ENCODE measurements at regions not wholly inside any gene's neighbourhood (a gene's known extent, or its start where the extent isn't known, plus 50 kb on each side); places are given as distances from the start of the nearest gene placed in this dataset.
"Not testable (repeated sequence)": the region's sequence is repeated elsewhere in the genome, so short reads cannot be mapped to it uniquely, and the experiment has no call there.

DNA sequence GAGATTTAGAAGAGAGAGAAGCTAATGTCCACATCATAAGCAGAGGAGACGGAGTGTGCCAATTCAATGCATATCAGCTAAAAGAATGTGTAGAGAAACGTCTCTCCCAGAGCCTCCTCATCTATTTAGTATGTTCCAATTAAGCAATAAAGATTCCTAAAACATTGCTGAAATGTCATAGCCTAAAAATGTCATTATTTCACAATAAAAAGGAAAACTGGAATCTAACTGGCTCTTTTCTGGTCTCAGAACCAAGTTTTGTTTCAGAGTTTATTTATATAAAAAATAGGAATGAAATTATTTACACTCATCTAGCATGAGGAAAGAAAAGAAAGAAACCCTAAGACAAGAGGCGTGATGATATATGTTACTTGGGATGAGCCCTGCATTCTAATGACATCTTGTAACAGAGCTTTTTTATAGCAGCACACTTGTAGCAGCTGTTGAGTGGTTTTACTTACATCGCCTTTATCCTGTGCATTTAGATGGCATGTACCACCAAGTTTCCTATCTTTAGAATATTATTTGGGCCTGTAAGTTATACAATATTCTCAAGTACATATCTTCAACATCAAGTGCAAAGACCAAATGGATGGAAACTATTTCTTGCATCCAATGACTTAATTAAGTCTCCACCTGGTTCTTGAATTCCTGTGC, 266.3 kb upstream of the PRKD1 start:
- Histone ChIP-seq H3K4me3 (no peak overlapping the region), H3K36me3 (no peaks in the 10 kb centered on the region), H3K9me3 (no peaks in the 10 kb centered on the region), H3K4me1 (no peaks in the 10 kb centered on the region), H3K27ac (no peak overlapping the region), H3K27me3 (no peaks in the 10 kb centered on the region)
- no peak for TF ChIP-seq POLR2A (IDR thresholded peaks at IDR 0.05)
- TF ChIP-seq, protein P1, sequence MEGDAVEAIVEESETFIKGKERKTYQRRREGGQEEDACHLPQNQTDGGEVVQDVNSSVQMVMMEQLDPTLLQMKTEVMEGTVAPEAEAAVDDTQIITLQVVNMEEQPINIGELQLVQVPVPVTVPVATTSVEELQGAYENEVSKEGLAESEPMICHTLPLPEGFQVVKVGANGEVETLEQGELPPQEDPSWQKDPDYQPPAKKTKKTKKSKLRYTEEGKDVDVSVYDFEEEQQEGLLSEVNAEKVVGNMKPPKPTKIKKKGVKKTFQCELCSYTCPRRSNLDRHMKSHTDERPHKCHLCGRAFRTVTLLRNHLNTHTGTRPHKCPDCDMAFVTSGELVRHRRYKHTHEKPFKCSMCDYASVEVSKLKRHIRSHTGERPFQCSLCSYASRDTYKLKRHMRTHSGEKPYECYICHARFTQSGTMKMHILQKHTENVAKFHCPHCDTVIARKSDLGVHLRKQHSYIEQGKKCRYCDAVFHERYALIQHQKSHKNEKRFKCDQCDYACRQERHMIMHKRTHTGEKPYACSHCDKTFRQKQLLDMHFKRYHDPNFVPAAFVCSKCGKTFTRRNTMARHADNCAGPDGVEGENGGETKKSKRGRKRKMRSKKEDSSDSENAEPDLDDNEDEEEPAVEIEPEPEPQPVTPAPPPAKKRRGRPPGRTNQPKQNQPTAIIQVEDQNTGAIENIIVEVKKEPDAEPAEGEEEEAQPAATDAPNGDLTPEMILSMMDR (IDR thresholded peaks at IDR 0.05): no peak
- no peak for DNase-seq
- WGBS (ENCODE audit: insufficient coverage, low coverage, low lambda C conversion rate, missing lambda C conversion rate): 54% methylated on average over 4 of the region's 4 CpGs
- intact Hi-C loops (cut with DNase I): no loop called here
- ATAC-seq: no peak

DNA sequence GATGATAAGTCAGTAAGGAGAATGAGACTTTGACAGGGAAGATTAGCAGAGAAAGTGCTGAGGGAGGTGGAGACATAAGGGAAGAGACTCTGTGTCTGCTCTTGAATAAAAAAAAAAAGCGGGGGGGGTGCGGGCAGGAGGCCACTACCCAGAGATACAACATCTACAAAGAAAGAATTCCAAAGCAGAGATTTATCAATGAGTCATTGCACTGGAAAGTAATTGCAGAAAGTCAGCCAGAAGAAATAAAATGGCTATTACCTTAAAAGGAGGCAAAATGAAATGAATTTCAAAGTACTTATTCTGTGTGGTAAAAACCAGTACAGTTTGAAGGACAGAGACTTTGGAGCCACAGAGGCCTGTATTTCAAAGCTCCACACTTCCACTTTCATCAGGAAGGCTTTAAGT, 267.1 kb upstream of the PRKD1 start:
- Histone ChIP-seq H3K4me3 (no peak overlapping the region), H3K36me3 (no peaks in the 10 kb centered on the region), H3K4me1 (no peaks in the 10 kb centered on the region), H3K27me3 (no peaks in the 10 kb centered on the region), H3K27ac (no peak overlapping the region), H3K9me3 (no peaks in the 10 kb centered on the region)
- ATAC-seq: no peak
- 25% methylated on average over 1 of the region's 2 CpGs for WGBS (ENCODE audit: insufficient coverage, low coverage, low lambda C conversion rate, missing lambda C conversion rate)
- no peak for TF ChIP-seq POLR2A (IDR thresholded peaks at IDR 0.05)
- TF ChIP-seq, protein P1 (IDR thresholded peaks at IDR 0.05): no peak
- intact Hi-C loops (cut with DNase I): no loop called here
- DNase-seq: no peak

DNA sequence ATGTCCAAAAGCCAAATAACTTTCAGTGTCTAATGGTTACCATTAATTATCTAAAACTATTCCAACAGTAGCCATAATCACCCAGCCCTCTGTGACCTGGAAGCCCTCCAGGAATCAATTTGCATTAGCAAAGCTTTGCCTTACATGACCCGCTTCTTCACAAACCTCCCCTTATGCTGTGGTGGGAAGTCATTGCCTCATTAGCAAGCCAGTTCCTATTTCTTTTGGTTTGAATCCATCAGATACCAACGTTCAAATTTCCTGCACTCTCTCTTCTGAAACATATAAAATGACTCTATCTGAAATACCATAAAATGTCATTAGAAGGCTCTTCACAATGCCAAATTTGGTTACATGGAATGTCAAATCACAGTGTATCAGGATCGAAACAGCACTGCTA, 268.3 kb upstream of the PRKD1 start:
- Histone ChIP-seq H3K36me3 (no peaks in the 10 kb centered on the region), H3K9me3 (no peaks in the 10 kb centered on the region), H3K4me1 (no peaks in the 10 kb centered on the region), H3K27ac (no peak overlapping the region), H3K27me3 (no peaks in the 10 kb centered on the region), H3K4me3 (no peak overlapping the region)
- TF ChIP-seq, protein P1 (IDR thresholded peaks at IDR 0.05): no peak
- no peak for TF ChIP-seq POLR2A (IDR thresholded peaks at IDR 0.05)
- DNase-seq: no peak
- no peak for ATAC-seq
- 54% methylated on average over 3 of the region's 3 CpGs for WGBS (ENCODE audit: insufficient coverage, low coverage, low lambda C conversion rate, missing lambda C conversion rate)
- intact Hi-C loops (cut with DNase I): no loop called here

DNA sequence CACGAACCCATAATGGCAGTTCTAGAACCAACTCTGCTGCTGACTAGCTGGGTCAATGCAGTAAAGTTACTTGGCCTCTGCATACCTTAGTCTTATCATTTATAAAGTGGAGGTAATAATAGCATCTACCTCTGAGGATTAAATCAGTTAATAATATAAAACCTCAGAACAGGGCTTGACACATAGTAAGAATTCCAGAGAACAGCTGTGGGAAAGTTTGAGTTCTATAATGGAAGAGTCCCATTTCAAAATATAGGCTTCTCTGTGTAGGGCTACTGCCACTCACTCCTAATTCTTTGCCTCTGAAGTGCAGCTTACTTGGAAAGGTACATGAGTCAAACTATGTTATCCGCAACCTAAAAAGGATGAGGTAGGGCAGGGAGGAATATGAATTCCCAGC, 269.2 kb upstream of the PRKD1 start:
- WGBS (ENCODE audit: insufficient coverage, low coverage, low lambda C conversion rate, missing lambda C conversion rate): 77% methylated on average over 2 of the region's 2 CpGs
- intact Hi-C loops (cut with DNase I): no loop called here

DNA sequence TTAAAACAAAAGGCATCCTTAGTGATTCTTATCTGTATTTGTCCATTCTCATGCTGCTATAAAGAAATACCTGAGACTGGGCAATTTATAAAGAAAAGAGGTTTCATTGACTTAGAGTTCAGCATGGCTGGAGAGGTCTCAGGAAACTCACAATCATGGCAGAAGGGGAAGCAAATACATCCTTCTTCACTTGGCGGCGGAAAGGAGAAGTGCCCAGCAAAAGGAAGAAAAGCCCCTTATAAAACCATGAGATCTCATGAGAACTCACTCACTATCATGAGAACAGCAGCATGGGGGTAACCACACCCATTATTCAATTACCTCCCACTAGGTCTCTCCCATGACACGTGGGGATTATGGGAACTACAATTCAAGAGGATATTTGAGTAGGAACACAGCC, 271.1 kb upstream of the PRKD1 start:
- H3K27ac ChIP-seq: not testable (repeated sequence)

More for the DNA sequence above, 269.2 kb upstream of the PRKD1 start:
- TF ChIP-seq, protein P1 (IDR thresholded peaks at IDR 0.05): no peak
- no peak for TF ChIP-seq POLR2A (IDR thresholded peaks at IDR 0.05)
- no peaks in the 10 kb centered on the region for H3K27me3 ChIP-seq
- no peaks in the 10 kb centered on the region for H3K36me3 ChIP-seq
- no peaks in the 10 kb centered on the region for H3K9me3 ChIP-seq
- ATAC-seq (no peak), DNase-seq (no peak)
- no peaks in the 10 kb centered on the region for H3K4me1 ChIP-seq
- H3K27ac ChIP-seq: no peak overlapping the region
- H3K4me3 ChIP-seq: no peak overlapping the region

More for the DNA sequence above, 271.1 kb upstream of the PRKD1 start:
- H3K4me3 ChIP-seq; H3K9me3 ChIP-seq; H3K4me1 ChIP-seq; H3K36me3 ChIP-seq; ATAC-seq; intact Hi-C loops (cut with DNase I); DNase-seq; H3K27me3 ChIP-seq: not testable (repeated sequence)
- WGBS (ENCODE audit: insufficient coverage, low coverage, low lambda C conversion rate, missing lambda C conversion rate): 35% methylated on average over 2 of the region's 3 CpGs
